HL-60/S4 treated with retinoic acid at 250 ng/mL for 4 days and 3 days (cell line): ENCODE measurements at regions not wholly inside any gene's neighbourhood (a gene's known extent, or its start where the extent isn't known, plus 50 kb on each side); places are given as distances from the start of the nearest gene placed in this dataset.
"Not testable (repeated sequence)": the region's sequence is repeated elsewhere in the genome, so short reads cannot be mapped to it uniquely, and the experiment has no call there.

ENCODE experiments used
- in situ Hi-C: fragments of 300-500 bp; cut with MboI; formaldehyde crosslinking; loops from 2 replicates; pipeline ENCODE4 v1.7.0; 2022; ENCODE audit warnings: low sequenced_read_pairs

GRCh38 chr19:27972291-27973040, 1240.5 kb downstream of the UQCRFS1 start:
- in situ Hi-C loops = no loop called here

- in situ Hi-C loops = no loop called here
These were observed 1241.1 kb downstream of the UQCRFS1 start for GRCh38 chr19:27971869-27972268.

- in situ Hi-C loops = no loop called here
These were observed 1241.9 kb downstream of the UQCRFS1 start for GRCh38 chr19:27971071-27971470.

- in situ Hi-C loops = no loop called here
These were observed 1246.5 kb downstream of the UQCRFS1 start for GRCh38 chr19:27966390-27966816.

GRCh38 chr19:27964185-27964584, 1248.8 kb downstream of the UQCRFS1 start:
- in situ Hi-C loops = no loop called here

GRCh38 chr19:27962264-27962663, 1250.7 kb downstream of the UQCRFS1 start:
- in situ Hi-C loops = no loop called here

GRCh38 chr19:27955485-27956480, 1257.2 kb downstream of the UQCRFS1 start:
- in situ Hi-C loops = no loop called here

- in situ Hi-C loops = not testable (repeated sequence)
These were observed 1270.3 kb downstream of the UQCRFS1 start for GRCh38 chr19:27942607-27943006.

GRCh38 chr19:27936139-27936538, 1276.8 kb downstream of the UQCRFS1 start:
- in situ Hi-C loops = no loop called here

GRCh38 chr19:27935669-27936068, 1277.3 kb downstream of the UQCRFS1 start:
- in situ Hi-C loops = no loop called here

- in situ Hi-C loops = no loop called here
These were observed 1283.6 kb downstream of the UQCRFS1 start for GRCh38 chr19:27929399-27929798.

- in situ Hi-C loops = no loop called here
These were observed 1287.7 kb downstream of the UQCRFS1 start for GRCh38 chr19:27925202-27925601.

- in situ Hi-C loops = no loop called here
These were observed 1290.0 kb downstream of the UQCRFS1 start for GRCh38 chr19:27922970-27923369.

- in situ Hi-C loops = no loop called here
These were observed 1292.2 kb downstream of the UQCRFS1 start for GRCh38 chr19:27920774-27921173.

GRCh38 chr19:27918818-27919217, 1294.1 kb downstream of the UQCRFS1 start:
- in situ Hi-C loops = no loop called here

- in situ Hi-C loops = no loop called here
These were observed 1301.6 kb downstream of the UQCRFS1 start for GRCh38 chr19:27911122-27911898.

GRCh38 chr19:27909861-27910260, 1303.1 kb downstream of the UQCRFS1 start:
- in situ Hi-C loops = no loop called here

GRCh38 chr19:27909185-27909840, 1303.6 kb downstream of the UQCRFS1 start:
- in situ Hi-C loops = no loop called here

GRCh38 chr19:27906081-27906480, 1306.9 kb downstream of the UQCRFS1 start:
- in situ Hi-C loops = no loop called here

GRCh38 chr19:27905074-27905473, 1307.9 kb downstream of the UQCRFS1 start:
- in situ Hi-C loops = no loop called here
